GM12878 (cell line): ENCODE measurements at regions not wholly inside any gene's neighbourhood (a gene's known extent, or its start where the extent isn't known, plus 50 kb on each side); places are given as distances from the start of the nearest gene placed in this dataset.

Source experiments
- ATF7 ChIP-seq: fragments of 450-650 bp; IDR thresholded peaks from 2 replicates; pipeline ENCODE4 v1.6.1; 2016; ENCODE audit warnings: low read depth, mild to moderate bottlenecking
- BACH1 ChIP-seq: fragments of 450-650 bp; IDR thresholded peaks from 2 replicates; pipeline ENCODE4 v1.6.1; 2017; ENCODE audit warnings: mild to moderate bottlenecking, borderline replicate concordance
- BCL11A ChIP-seq: IDR thresholded peaks from 2 replicates; pipeline ENCODE4 v1.6.1; 2011; ENCODE audit warnings: low read depth, low read length
- CBFB ChIP-seq: IDR thresholded peaks from 2 replicates; pipeline ENCODE4 v1.6.1; 2016; ENCODE audit warnings: antibody characterized with exemption, low read depth
- CHD4 ChIP-seq: fragments of 200-600 bp; sonication (generic); IDR thresholded peaks from 2 replicates; pipeline ENCODE4 v1.6.1; 2016; ENCODE audit warnings: mild to moderate bottlenecking
- CREB1 ChIP-seq: IDR thresholded peaks from 2 replicates; pipeline ENCODE4 v1.6.1; 2012; ENCODE audit warnings: low read depth, mild to moderate bottlenecking, inconsistent platforms
- FOS ChIP-seq: IDR thresholded peaks from 3 replicates; pipeline ENCODE4 v1.6.1; 2011; ENCODE audit warnings: borderline replicate concordance; ENCODE audit not compliant: insufficient read length; ENCODE audit errors: extremely low read depth
- GABPA ChIP-seq: IDR thresholded peaks from 2 replicates; pipeline ENCODE4 v1.6.1; 2014; ENCODE audit warnings: antibody characterized with exemption, low read depth, mild to moderate bottlenecking, inconsistent platforms
- IKZF2 ChIP-seq, 2 experiments: fragments of 450-650 bp; IDR thresholded peaks; 2 replicates each; pipeline ENCODE4 v1.6.1; 2017; ENCODE audit warnings: mild to moderate bottlenecking in 2 of 2, moderate library complexity in 2 of 2
- IRF4 ChIP-seq: IDR thresholded peaks from 2 replicates; pipeline ENCODE4 v1.6.1; 2011; ENCODE audit warnings: low read depth, low read length
- MTA2 ChIP-seq: fragments of 450-650 bp; IDR thresholded peaks from 2 replicates; pipeline ENCODE4 v1.6.1; 2016; ENCODE audit warnings: low read depth, mild to moderate bottlenecking, moderate library complexity
- MXI1 ChIP-seq: fragments of 150-350 bp; IDR thresholded peaks from 2 replicates; pipeline ENCODE4 v1.6.1; 2011; ENCODE audit warnings: low read depth, mild to moderate bottlenecking, inconsistent platforms, low read length, improper control_type of control experiment
- NBN ChIP-seq: fragments of 450-650 bp; IDR thresholded peaks from 2 replicates; pipeline ENCODE4 v1.6.1; 2016
- SP1 ChIP-seq: IDR thresholded peaks from one replicate; pipeline ENCODE4 v1.6.1; 2011; ENCODE audit warnings: low read depth, low read length
- TF ChIP-seq, protein P1 (sequence below): IDR thresholded peaks from 2 replicates; pipeline ENCODE4 v1.6.1; 2012; ENCODE audit warnings: improper control_type of control experiment, low read depth, low read length; ENCODE audit not compliant: insufficient replicate concordance
- TF ChIP-seq, protein P2 (sequence below): IDR thresholded peaks from 2 replicates; pipeline ENCODE4 v1.6.1; 2012; ENCODE audit warnings: low read depth, low read length, improper control_type of control experiment

DNA sequence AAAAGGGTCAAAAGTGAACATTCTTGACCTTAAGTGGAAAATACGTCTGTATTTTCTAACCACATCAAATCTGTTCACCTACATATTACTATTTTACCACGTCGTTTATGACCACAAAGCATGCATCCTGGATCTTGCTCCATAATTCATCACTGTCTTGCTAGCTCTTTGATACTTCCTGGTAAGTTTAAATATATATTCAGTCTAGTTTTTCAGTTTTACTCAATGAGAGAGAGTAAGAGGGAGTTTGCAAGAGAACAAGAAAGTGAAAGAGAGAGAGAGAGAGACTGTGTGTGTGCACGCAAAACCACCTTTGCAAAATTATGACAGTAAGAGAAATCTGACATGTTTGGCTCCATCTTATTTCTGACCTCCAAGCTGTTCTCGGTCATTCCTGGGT, 173.7 kb upstream of the GALNTL6 start (continued):
- TF ChIP-seq, protein P1, sequence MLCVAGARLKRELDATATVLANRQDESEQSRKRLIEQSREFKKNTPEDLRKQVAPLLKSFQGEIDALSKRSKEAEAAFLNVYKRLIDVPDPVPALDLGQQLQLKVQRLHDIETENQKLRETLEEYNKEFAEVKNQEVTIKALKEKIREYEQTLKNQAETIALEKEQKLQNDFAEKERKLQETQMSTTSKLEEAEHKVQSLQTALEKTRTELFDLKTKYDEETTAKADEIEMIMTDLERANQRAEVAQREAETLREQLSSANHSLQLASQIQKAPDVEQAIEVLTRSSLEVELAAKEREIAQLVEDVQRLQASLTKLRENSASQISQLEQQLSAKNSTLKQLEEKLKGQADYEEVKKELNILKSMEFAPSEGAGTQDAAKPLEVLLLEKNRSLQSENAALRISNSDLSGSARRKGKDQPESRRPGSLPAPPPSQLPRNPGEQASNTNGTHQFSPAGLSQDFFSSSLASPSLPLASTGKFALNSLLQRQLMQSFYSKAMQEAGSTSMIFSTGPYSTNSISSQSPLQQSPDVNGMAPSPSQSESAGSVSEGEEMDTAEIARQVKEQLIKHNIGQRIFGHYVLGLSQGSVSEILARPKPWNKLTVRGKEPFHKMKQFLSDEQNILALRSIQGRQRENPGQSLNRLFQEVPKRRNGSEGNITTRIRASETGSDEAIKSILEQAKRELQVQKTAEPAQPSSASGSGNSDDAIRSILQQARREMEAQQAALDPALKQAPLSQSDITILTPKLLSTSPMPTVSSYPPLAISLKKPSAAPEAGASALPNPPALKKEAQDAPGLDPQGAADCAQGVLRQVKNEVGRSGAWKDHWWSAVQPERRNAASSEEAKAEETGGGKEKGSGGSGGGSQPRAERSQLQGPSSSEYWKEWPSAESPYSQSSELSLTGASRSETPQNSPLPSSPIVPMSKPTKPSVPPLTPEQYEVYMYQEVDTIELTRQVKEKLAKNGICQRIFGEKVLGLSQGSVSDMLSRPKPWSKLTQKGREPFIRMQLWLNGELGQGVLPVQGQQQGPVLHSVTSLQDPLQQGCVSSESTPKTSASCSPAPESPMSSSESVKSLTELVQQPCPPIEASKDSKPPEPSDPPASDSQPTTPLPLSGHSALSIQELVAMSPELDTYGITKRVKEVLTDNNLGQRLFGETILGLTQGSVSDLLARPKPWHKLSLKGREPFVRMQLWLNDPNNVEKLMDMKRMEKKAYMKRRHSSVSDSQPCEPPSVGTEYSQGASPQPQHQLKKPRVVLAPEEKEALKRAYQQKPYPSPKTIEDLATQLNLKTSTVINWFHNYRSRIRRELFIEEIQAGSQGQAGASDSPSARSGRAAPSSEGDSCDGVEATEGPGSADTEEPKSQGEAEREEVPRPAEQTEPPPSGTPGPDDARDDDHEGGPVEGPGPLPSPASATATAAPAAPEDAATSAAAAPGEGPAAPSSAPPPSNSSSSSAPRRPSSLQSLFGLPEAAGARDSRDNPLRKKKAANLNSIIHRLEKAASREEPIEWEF: peak; percentile 71
- TF ChIP-seq MXI1 (0 out of 2 replicates have a peak, but pooled peaks have one; percentile 22), ATF7 (peak; percentile 88), GABPA (peak; percentile 71), CREB1 (peak; percentile 85), BCL11A (peak; percentile 56), IRF4 (peak; percentile 85; the same call in 1 of the 2 replicates), NBN (peak; percentile 73), MTA2 (peak; percentile 94), BACH1 (peak; percentile 60; the same call in 1 of the 2 replicates), SP1 (peak; percentile 60), CBFB (peak; percentile 97), FOS (no peak), IKZF2 (IDR thresholded peaks at IDR 0.05) (peak; percentile 99), CHD4 (no peak)
- TF ChIP-seq, protein P2, sequence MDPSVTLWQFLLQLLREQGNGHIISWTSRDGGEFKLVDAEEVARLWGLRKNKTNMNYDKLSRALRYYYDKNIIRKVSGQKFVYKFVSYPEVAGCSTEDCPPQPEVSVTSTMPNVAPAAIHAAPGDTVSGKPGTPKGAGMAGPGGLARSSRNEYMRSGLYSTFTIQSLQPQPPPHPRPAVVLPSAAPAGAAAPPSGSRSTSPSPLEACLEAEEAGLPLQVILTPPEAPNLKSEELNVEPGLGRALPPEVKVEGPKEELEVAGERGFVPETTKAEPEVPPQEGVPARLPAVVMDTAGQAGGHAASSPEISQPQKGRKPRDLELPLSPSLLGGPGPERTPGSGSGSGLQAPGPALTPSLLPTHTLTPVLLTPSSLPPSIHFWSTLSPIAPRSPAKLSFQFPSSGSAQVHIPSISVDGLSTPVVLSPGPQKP: no peak
- TF ChIP-seq, all 136 proteins: peak for 52
